ENCODE measurements at regions not wholly inside any gene's neighbourhood (a gene's known extent, or its start where the extent isn't known, plus 50 kb on each side); places are given as distances from the start of the nearest gene placed in this dataset.

- DNase-seq (no peak), ATAC-seq (peak; percentile 34)
- no peaks in the 10 kb centered on the region for H3K9me3 Mint-ChIP-seq (ENCODE audit: low read depth)
- H3K27ac Mint-ChIP-seq: peak overlapping the region; percentile 0
- ChIA-PET POLR2A (no interaction called here), CTCF (interaction anchor here (0.6 to 1.8 kb wide), 2 partner anchors 14 to 111 kb away, joined by 3 to 8 read pairs; no protein-coding TSS in a partner anchor)
- H3K27me3 Mint-ChIP-seq: no peaks in the 10 kb centered on the region
- H3K36me3 Mint-ChIP-seq (ENCODE audit: low read depth): peaks cover 4% of the 10 kb centered on the region
- intact Hi-C loops (cut with DNase I, micrococcal nuclease): no loop called here
- H3K4me3 Mint-ChIP-seq: no peak overlapping the region
- H3K4me1 Mint-ChIP-seq: peaks cover 32% of the 10 kb centered on the region
These were observed 252.8 kb downstream of the MREG start for GRCh38 chr2:215760557-215760956.

GRCh38 chr2:215760091-215760490, 253.3 kb downstream of the MREG start:
- CTCF ChIA-PET: interaction anchor here (0.6 to 1.8 kb wide), 2 partner anchors 14 to 111 kb away, joined by 3 to 8 read pairs; no protein-coding TSS in a partner anchor

GRCh38 chr2:215758691-215759090, 254.7 kb downstream of the MREG start:
- no peak for ATAC-seq
- Mint-ChIP-seq H3K27ac (no peak overlapping the region), H3K27me3 (peaks cover 7% of the 10 kb centered on the region), H3K4me3 (no peak overlapping the region), H3K9me3 (ENCODE audit: low read depth) (no peaks in the 10 kb centered on the region), H3K4me1 (peaks cover 24% of the 10 kb centered on the region), H3K36me3 (ENCODE audit: low read depth) (peaks cover 4% of the 10 kb centered on the region)
- no peak for DNase-seq
- CTCF ChIA-PET: no interaction called here
- POLR2A ChIA-PET: no interaction called here
- intact Hi-C loops (cut with DNase I, micrococcal nuclease): no loop called here

More at GRCh38 chr2:215760091-215760490, 253.3 kb downstream of the MREG start:
- Mint-ChIP-seq H3K27me3 (peaks cover 2% of the 10 kb centered on the region), H3K36me3 (ENCODE audit: low read depth) (peaks cover 4% of the 10 kb centered on the region), H3K4me1 (peaks cover 32% of the 10 kb centered on the region), H3K27ac (no peak overlapping the region), H3K4me3 (no peak overlapping the region), H3K9me3 (ENCODE audit: low read depth) (no peaks in the 10 kb centered on the region)
- DNase-seq: no peak
- POLR2A ChIA-PET: no interaction called here
- no peak for ATAC-seq
- intact Hi-C loops (cut with DNase I, micrococcal nuclease): no loop called here

GRCh38 chr2:215756346-215756730, 257.0 kb downstream of the MREG start:
- DNase-seq (no peak), ATAC-seq (no peak)
- Mint-ChIP-seq H3K4me1 (peaks cover 21% of the 10 kb centered on the region), H3K9me3 (ENCODE audit: low read depth) (no peaks in the 10 kb centered on the region), H3K27ac (no peak overlapping the region), H3K4me3 (no peak overlapping the region), H3K27me3 (peaks cover 11% of the 10 kb centered on the region), H3K36me3 (ENCODE audit: low read depth) (peaks cover under 1% of the 10 kb centered on the region)
- ChIA-PET POLR2A (no interaction called here), CTCF (no interaction called here)
- intact Hi-C loops (cut with DNase I, micrococcal nuclease): no loop called here

GRCh38 chr2:215755641-215756345, 257.6 kb downstream of the MREG start:
- no peak overlapping the region for H3K27ac Mint-ChIP-seq
- peaks cover 23% of the 10 kb centered on the region for H3K4me1 Mint-ChIP-seq
- intact Hi-C loops (cut with DNase I, micrococcal nuclease): no loop called here
- DNase-seq (no peak), ATAC-seq (no peak)
- no peaks in the 10 kb centered on the region for H3K9me3 Mint-ChIP-seq (ENCODE audit: low read depth)
- ChIA-PET CTCF (no interaction called here), POLR2A (no interaction called here)
- H3K27me3 Mint-ChIP-seq: peaks cover 11% of the 10 kb centered on the region
- H3K36me3 Mint-ChIP-seq (ENCODE audit: low read depth): no peaks in the 10 kb centered on the region
- H3K4me3 Mint-ChIP-seq: no peak overlapping the region

GRCh38 chr2:215754546-215754945, 258.8 kb downstream of the MREG start:
- intact Hi-C loops (cut with DNase I, micrococcal nuclease): no loop called here
- Mint-ChIP-seq H3K27ac (no peak overlapping the region), H3K9me3 (ENCODE audit: low read depth) (no peaks in the 10 kb centered on the region), H3K36me3 (ENCODE audit: low read depth) (no peaks in the 10 kb centered on the region), H3K27me3 (peaks cover 11% of the 10 kb centered on the region), H3K4me3 (no peak overlapping the region), H3K4me1 (peaks cover 29% of the 10 kb centered on the region)
- ChIA-PET CTCF (no interaction called here), POLR2A (no interaction called here)
- DNase-seq (no peak), ATAC-seq (no peak)

- H3K36me3 Mint-ChIP-seq (ENCODE audit: low read depth): no peaks in the 10 kb centered on the region
- no peaks in the 10 kb centered on the region for H3K9me3 Mint-ChIP-seq (ENCODE audit: low read depth)
- ATAC-seq (no peak), DNase-seq (no peak)
- peaks cover 31% of the 10 kb centered on the region for H3K4me1 Mint-ChIP-seq
- CTCF ChIA-PET: no interaction called here
- POLR2A ChIA-PET: no interaction called here
- H3K4me3 Mint-ChIP-seq: no peak overlapping the region
- H3K27me3 Mint-ChIP-seq: peaks cover 11% of the 10 kb centered on the region
- intact Hi-C loops (cut with DNase I, micrococcal nuclease): no loop called here
- no peak overlapping the region for H3K27ac Mint-ChIP-seq
These were observed 259.5 kb downstream of the MREG start for GRCh38 chr2:215753808-215754207.

GRCh38 chr2:215752991-215753390, 260.4 kb downstream of the MREG start:
- no peak for ATAC-seq
- peaks cover 31% of the 10 kb centered on the region for H3K4me1 Mint-ChIP-seq
- intact Hi-C loops (cut with DNase I, micrococcal nuclease): no loop called here
- no peak overlapping the region for H3K27ac Mint-ChIP-seq
- peaks cover 11% of the 10 kb centered on the region for H3K27me3 Mint-ChIP-seq
- no peaks in the 10 kb centered on the region for H3K9me3 Mint-ChIP-seq (ENCODE audit: low read depth)
- POLR2A ChIA-PET: no interaction called here
- DNase-seq: no peak
- CTCF ChIA-PET: no interaction called here
- H3K4me3 Mint-ChIP-seq: no peak overlapping the region
- no peaks in the 10 kb centered on the region for H3K36me3 Mint-ChIP-seq (ENCODE audit: low read depth)

- intact Hi-C loops (cut with DNase I, micrococcal nuclease): no loop called here
- no peaks in the 10 kb centered on the region for H3K9me3 Mint-ChIP-seq (ENCODE audit: low read depth)
- ATAC-seq (no peak), DNase-seq (no peak)
- ChIA-PET POLR2A (no interaction called here), CTCF (no interaction called here)
- peaks cover 31% of the 10 kb centered on the region for H3K4me1 Mint-ChIP-seq
- peaks cover 11% of the 10 kb centered on the region for H3K27me3 Mint-ChIP-seq
- H3K4me3 Mint-ChIP-seq: no peak overlapping the region
- H3K27ac Mint-ChIP-seq: no peak overlapping the region
- no peaks in the 10 kb centered on the region for H3K36me3 Mint-ChIP-seq (ENCODE audit: low read depth)
These were observed 260.9 kb downstream of the MREG start for GRCh38 chr2:215752436-215752835.

- POLR2A ChIA-PET: no interaction called here
- ATAC-seq (no peak), DNase-seq (no peak)
- intact Hi-C loops (cut with DNase I, micrococcal nuclease): no loop called here
- Mint-ChIP-seq H3K4me3 (no peak overlapping the region), H3K9me3 (ENCODE audit: low read depth) (no peaks in the 10 kb centered on the region), H3K4me1 (peaks cover 35% of the 10 kb centered on the region), H3K27ac (no peak overlapping the region), H3K36me3 (ENCODE audit: low read depth) (no peaks in the 10 kb centered on the region), H3K27me3 (peaks cover 11% of the 10 kb centered on the region)
- CTCF ChIA-PET: no interaction called here
These were observed 261.5 kb downstream of the MREG start for GRCh38 chr2:215751911-215752272.

GRCh38 chr2:215751200-215751910, 262.0 kb downstream of the MREG start:
- POLR2A ChIA-PET: no interaction called here
- Mint-ChIP-seq H3K36me3 (ENCODE audit: low read depth) (no peaks in the 10 kb centered on the region), H3K4me3 (no peak overlapping the region), H3K27ac (no peak overlapping the region), H3K27me3 (peaks cover 11% of the 10 kb centered on the region), H3K9me3 (ENCODE audit: low read depth) (no peaks in the 10 kb centered on the region), H3K4me1 (peaks cover 41% of the 10 kb centered on the region)
- ATAC-seq: no peak
- intact Hi-C loops (cut with DNase I, micrococcal nuclease): no loop called here
- DNase-seq: no peak
- CTCF ChIA-PET: interaction anchor here (0.7 kb wide), 1 partner anchor 295 kb away, joined by 3 read pairs; no protein-coding TSS in a partner anchor

- Mint-ChIP-seq H3K9me3 (ENCODE audit: low read depth) (no peaks in the 10 kb centered on the region), H3K27me3 (peaks cover 11% of the 10 kb centered on the region), H3K4me3 (no peak overlapping the region), H3K27ac (no peak overlapping the region), H3K36me3 (ENCODE audit: low read depth) (no peaks in the 10 kb centered on the region), H3K4me1 (peaks cover 45% of the 10 kb centered on the region)
- ATAC-seq (no peak), DNase-seq (no peak)
- ChIA-PET CTCF (interaction anchor here (0.7 to 1.5 kb wide), 2 partner anchors 15 to 295 kb away, joined by 3 to 7 read pairs; no protein-coding TSS in a partner anchor), POLR2A (no interaction called here)
- intact Hi-C loops (cut with DNase I, micrococcal nuclease): no loop called here
These were observed 262.6 kb downstream of the MREG start for GRCh38 chr2:215750763-215751162.
